G401 (cell line): ENCODE measurements at regions not wholly inside any gene's neighbourhood (a gene's known extent, or its start where the extent isn't known, plus 50 kb on each side); places are given as distances from the start of the nearest gene placed in this dataset.

Experiments
- DNase-seq: peaks from one replicate; pipeline ENCODE4 v3.0.0-alpha.2; 2015; ENCODE audit warnings: low spot score
- in situ Hi-C: cut with HindIII; loops from 2 replicates; pipeline ENCODE4 v1.10.0; 2016; ENCODE audit warnings: low sequenced_read_pairs, mixed read lengths

DNA sequence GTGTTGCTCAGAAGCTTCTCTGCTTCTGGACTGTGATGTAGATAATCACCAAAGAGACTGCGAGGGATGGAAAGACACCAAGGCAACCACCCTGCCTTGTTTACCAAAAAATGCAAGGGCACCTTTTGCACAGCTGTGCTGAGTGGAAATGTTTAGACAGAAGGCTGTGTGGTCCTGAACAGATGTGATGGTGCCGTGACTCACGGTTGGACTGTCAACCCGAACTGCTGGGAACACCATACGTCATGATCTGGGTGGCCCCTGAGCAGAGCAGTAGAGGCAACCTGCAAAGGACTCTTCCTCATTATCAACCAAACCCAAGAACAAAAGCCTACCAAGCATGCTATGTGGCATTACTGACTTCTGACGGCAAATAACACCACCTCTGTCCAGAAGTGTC, 61.3 kb upstream of the LPP start:
- DNase-seq: no peak
- in situ Hi-C loops: no loop called here

DNA sequence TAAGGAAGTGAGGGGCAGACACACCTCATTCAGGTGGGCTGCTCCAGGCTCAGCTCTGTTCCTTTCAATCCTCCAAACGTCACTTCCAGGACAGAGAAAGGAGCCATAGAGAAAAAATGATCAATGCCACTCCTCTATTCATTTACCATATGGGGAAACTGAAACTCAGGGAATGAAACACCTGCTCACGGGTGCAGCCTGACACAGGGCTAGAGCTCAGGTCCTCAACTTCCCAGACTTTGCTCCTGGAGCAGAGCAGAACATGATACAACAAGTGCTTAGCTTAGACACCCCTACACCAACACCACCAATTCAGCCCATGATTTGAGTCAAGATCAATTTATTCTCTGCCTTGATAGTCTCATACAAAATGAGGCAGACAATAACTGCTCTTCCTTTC, 58.5 kb upstream of the LPP start:
- in situ Hi-C loops: no loop called here
- no peak for DNase-seq

DNA sequence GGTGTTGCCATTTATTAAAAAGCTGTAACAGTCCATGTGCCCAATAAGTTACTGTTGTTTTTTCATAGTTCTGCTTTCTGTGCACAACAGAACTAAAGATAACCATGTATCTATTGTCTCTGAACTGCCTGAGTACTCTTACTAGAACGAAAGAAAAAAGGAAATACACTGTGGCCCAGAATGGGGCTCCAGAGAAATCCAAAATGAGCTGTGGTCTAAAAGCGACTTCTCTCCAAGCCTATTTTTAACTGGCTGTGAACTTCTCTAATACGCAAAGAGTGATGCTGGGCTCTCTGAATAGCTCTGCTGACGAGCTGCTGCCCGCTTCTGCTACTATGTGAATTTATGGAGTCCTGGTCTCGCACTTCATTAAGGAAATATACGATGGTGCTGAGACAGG, 56.2 kb upstream of the LPP start:
- no peak for DNase-seq
- in situ Hi-C loops: no loop called here

DNA sequence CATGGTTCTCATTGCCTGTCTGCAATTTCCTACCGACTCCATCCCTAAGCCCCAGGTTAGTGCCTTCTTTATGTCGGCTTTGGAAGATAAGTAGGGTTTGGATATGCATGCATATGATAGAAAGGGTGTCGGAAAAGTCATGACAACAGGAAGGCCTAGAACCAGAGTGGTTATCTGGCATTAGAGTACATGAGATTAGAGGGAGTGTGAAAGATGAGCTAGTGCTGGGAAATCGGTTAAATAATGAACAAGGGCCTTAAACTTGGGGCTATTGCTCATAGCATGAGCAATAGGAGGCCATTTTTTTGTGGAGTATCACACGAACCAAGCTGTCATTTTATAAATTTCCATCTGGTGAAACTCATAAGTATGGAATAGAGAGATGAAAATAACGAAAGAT, 54.0 kb upstream of the LPP start:
- DNase-seq: no peak
- in situ Hi-C loops: no loop called here

DNA sequence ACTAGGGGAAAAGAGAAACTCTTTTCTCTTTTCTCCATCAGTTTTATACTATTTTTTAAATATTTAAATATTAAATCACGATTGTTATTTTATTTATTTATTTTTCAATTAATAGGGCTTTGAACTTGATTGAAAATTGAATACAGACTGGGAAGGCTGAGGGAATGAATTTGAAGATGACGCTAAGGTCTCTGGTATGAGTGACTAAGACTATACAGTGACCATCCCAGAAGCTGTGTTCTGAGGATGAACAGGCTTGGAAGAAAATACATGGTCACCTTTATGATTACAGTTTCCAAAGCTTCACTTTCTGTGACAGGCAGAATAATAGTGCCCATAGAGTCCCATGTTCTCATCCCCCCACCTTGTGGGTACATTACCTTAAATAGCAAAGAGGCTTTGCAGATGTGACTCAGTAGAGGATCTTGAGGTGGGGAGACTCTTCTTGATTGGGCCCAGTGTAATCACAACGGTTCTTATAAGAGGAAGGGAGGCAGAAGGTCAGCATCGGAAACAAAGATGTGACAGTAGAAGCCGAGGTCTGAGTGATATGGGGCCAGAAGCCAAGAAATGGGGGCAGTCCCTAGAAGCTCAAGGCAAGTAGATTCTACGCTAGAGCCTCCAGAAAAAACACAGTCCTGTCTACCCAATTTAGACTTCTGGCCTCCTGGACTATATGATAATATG, 51.0 kb upstream of the LPP start:
- no peak for DNase-seq
- in situ Hi-C loops: no loop called here

- in situ Hi-C loops: no loop called here
These were observed 49.9 kb upstream of the LPP start for GRCh38 chr3:188104050-188104449.

More at GRCh38 chr3:188104050-188104449, 49.9 kb upstream of the LPP start:
- no peak for DNase-seq
